H9 (cell line): ENCODE measurements at regions not wholly inside any gene's neighbourhood (a gene's known extent, or its start where the extent isn't known, plus 50 kb on each side); places are given as distances from the start of the nearest gene placed in this dataset.

Experiments
- DNase-seq: peaks from one replicate; pipeline ENCODE4 v3.0.0-alpha.2; 2017
- H2AFZ ChIP-seq: one replicate; pipeline ENCODE4 v1.6.1; 2013; ENCODE audit warnings: mild to moderate bottlenecking, low read length, control low read depth, moderate library complexity
- H2AK5ac ChIP-seq: 2 replicates; pipeline ENCODE4 v1.6.1; 2013; ENCODE audit warnings: low read length, control low read depth, mixed read lengths; ENCODE audit not compliant: insufficient read length
- H2BK120ac ChIP-seq: one replicate; pipeline ENCODE4 v1.6.1; 2013; ENCODE audit warnings: low read depth, mild to moderate bottlenecking, low read length, control low read depth, inconsistent platforms; ENCODE audit not compliant: poor library complexity, severe bottlenecking
- H2BK12ac ChIP-seq: 2 replicates; pipeline ENCODE4 v1.6.1; 2013; ENCODE audit warnings: low read length, control low read depth, mixed read lengths, low read depth; ENCODE audit not compliant: insufficient read length
- H2BK15ac ChIP-seq: 2 replicates; pipeline ENCODE4 v1.6.1; 2013; ENCODE audit warnings: low read depth, low read length, control low read depth
- H2BK20ac ChIP-seq: one replicate; pipeline ENCODE4 v1.6.1; 2013; ENCODE audit warnings: low read depth, mild to moderate bottlenecking, low read length, control low read depth, inconsistent platforms; ENCODE audit not compliant: poor library complexity, severe bottlenecking
- H2BK5ac ChIP-seq: 2 replicates; pipeline ENCODE4 v1.6.1; 2013; ENCODE audit warnings: low read length, control low read depth, mixed read lengths; ENCODE audit not compliant: insufficient read length
- H3K14ac ChIP-seq: 2 replicates; pipeline ENCODE4 v1.6.1; 2013; ENCODE audit warnings: low read length, control low read depth; ENCODE audit not compliant: insufficient read depth
- H3K18ac ChIP-seq: 2 replicates; pipeline ENCODE4 v1.6.1; 2013; ENCODE audit warnings: low read depth, mild to moderate bottlenecking, mixed read lengths, low read length, control low read depth; ENCODE audit not compliant: insufficient read length
- H3K23ac ChIP-seq: 2 replicates; pipeline ENCODE4 v1.6.1; 2013; ENCODE audit warnings: low read length, control low read depth, mixed read lengths, low read depth; ENCODE audit not compliant: insufficient read length
- H3K23me2 ChIP-seq: 2 replicates; pipeline ENCODE4 v1.6.1; 2013; ENCODE audit warnings: low read depth, mild to moderate bottlenecking, mixed read lengths, low read length, control low read depth; ENCODE audit not compliant: insufficient read length, poor library complexity, severe bottlenecking
- H3K27ac ChIP-seq: 2 replicates; pipeline ENCODE4 v1.5.1; 2013; ENCODE audit warnings: low read length, control low read depth, mixed read lengths, low read depth; ENCODE audit not compliant: insufficient read length
- H3K27me3 ChIP-seq: 2 replicates; pipeline ENCODE4 v1.6.1; 2013; ENCODE audit warnings: low read length, control low read depth, inconsistent platforms; ENCODE audit not compliant: insufficient read depth
- H3K4ac ChIP-seq: 2 replicates; pipeline ENCODE4 v1.6.1; 2013; ENCODE audit warnings: low read depth, mild to moderate bottlenecking, control low read depth, inconsistent platforms, low read length, moderate library complexity
- H3K4me1 ChIP-seq: 2 replicates; pipeline ENCODE4 v1.6.1; 2013; ENCODE audit warnings: low read length, control low read depth, inconsistent platforms; ENCODE audit not compliant: insufficient read depth
- H3K4me2 ChIP-seq: 2 replicates; pipeline ENCODE4 v1.6.1; 2013; ENCODE audit warnings: low read length, control low read depth, mixed read lengths; ENCODE audit not compliant: insufficient read length, insufficient read depth
- H3K56ac ChIP-seq: 2 replicates; pipeline ENCODE4 v1.6.1; 2013; ENCODE audit warnings: low read depth, mild to moderate bottlenecking, mixed read lengths, low read length, control low read depth; ENCODE audit not compliant: insufficient read length
- H3K79me1 ChIP-seq: 2 replicates; pipeline ENCODE4 v1.6.1; 2013; ENCODE audit warnings: low read depth, mild to moderate bottlenecking, moderate library complexity, low read length, control low read depth, inconsistent platforms; ENCODE audit not compliant: insufficient read depth, poor library complexity, severe bottlenecking
- H3K79me2 ChIP-seq: 2 replicates; pipeline ENCODE4 v1.6.1; 2013; ENCODE audit warnings: low read length, control low read depth, inconsistent platforms; ENCODE audit not compliant: insufficient read depth
- H3K9ac ChIP-seq: 2 replicates; pipeline ENCODE4 v1.6.1; 2013; ENCODE audit warnings: low read length, control low read depth, mixed read lengths; ENCODE audit not compliant: insufficient read length; ENCODE audit errors: extremely low read depth
- H3K9me3 ChIP-seq: one replicate; pipeline ENCODE4 v1.6.1; 2013; ENCODE audit warnings: low read depth, low read length, inconsistent platforms; ENCODE audit not compliant: control insufficient read depth
- H3T11ph ChIP-seq: one replicate; pipeline ENCODE4 v1.6.1; 2013; ENCODE audit warnings: mild to moderate bottlenecking, low read length, control low read depth, inconsistent platforms
- H4K20me1 ChIP-seq: one replicate; pipeline ENCODE4 v1.6.1; 2013; ENCODE audit not compliant: control insufficient read depth, insufficient read length, insufficient read depth
- H4K5ac ChIP-seq: 2 replicates; pipeline ENCODE4 v1.6.1; 2013; ENCODE audit warnings: low read depth, mild to moderate bottlenecking, mixed read lengths, low read length, control low read depth; ENCODE audit not compliant: insufficient read length
- H4K8ac ChIP-seq: replicated peaks from 2 replicates; pipeline ENCODE4 v1.6.1; 2013; ENCODE audit warnings: low read length, control low read depth, mixed read lengths, low read depth; ENCODE audit not compliant: insufficient read length
- H4K91ac ChIP-seq: 2 replicates; pipeline ENCODE4 v1.6.1; 2013; ENCODE audit warnings: low read depth, mild to moderate bottlenecking, moderate library complexity, mixed read lengths, low read length, control low read depth; ENCODE audit not compliant: insufficient read length
- H3K27ac Mint-ChIP-seq, 3 experiments: 2 replicates in 2 of 3; 3 replicates in 1 of 3; pipeline ENCODE4 v1.8.0; 2020 to 2021; ENCODE audit warnings: mixed read lengths in 3 of 3, mild to moderate bottlenecking in 1 of 3, moderate library complexity in 1 of 3
- H3K27me3 Mint-ChIP-seq: 2 replicates; pipeline ENCODE4 v1.8.0; 2021; ENCODE audit warnings: low read depth, mild to moderate bottlenecking, moderate library complexity, mixed read lengths
- H3K36me3 Mint-ChIP-seq, 3 experiments: 2 replicates in 2 of 3; 3 replicates in 1 of 3; pipeline ENCODE4 v1.8.0; 2020 to 2021; ENCODE audit warnings: low read depth in 3 of 3, mixed read lengths in 3 of 3; ENCODE audit not compliant: insufficient read depth in 1 of 3
- H3K4me1 Mint-ChIP-seq, 2 experiments: 2 replicates each; pipeline ENCODE4 v1.8.0; 2020; ENCODE audit warnings: mixed read lengths in 2 of 2
- H3K4me3 Mint-ChIP-seq, 2 experiments: 2 replicates in 1 of 2; 3 replicates in 1 of 2; pipeline ENCODE4 v1.8.0; 2020 to 2021; ENCODE audit warnings: mild to moderate bottlenecking in 2 of 2, mixed read lengths in 2 of 2, moderate library complexity in 1 of 2
- H3K9me3 Mint-ChIP-seq, 2 experiments: 2 replicates in 1 of 2; 3 replicates in 1 of 2; pipeline ENCODE4 v1.8.0; 2020; ENCODE audit warnings: mild to moderate bottlenecking in 2 of 2, mixed read lengths in 2 of 2, moderate library complexity in 1 of 2
- WGBS: extraction: QIAGEN DNeasy Blood & Tissue Kit; methylation state at CpG from one replicate; pipeline ENCODE4 v1.1.7; 2013; ENCODE audit warnings: missing lambda C conversion rate, low lambda C conversion rate, mixed read lengths; ENCODE audit not compliant: insufficient read length; ENCODE audit errors: extremely low coverage; 5-methylcytosine and 5-hydroxymethylcytosine counted together
- TF ChIP-seq, protein P1 (sequence below): fragments of 200-600 bp; sonication (generic); conservative IDR thresholded peaks from 3 replicates; pipeline ENCODE4 v1.8.0; 2021; ENCODE audit warnings: antibody characterized with exemption, mild to moderate bottlenecking

GRCh38 chr2:215659650-215660049, 223.8 kb upstream of the FN1 start:
- no CpG with 5 or more reads among the region's 4 CpGs for WGBS
- Mint-ChIP-seq H3K27me3 (no peaks in the 10 kb centered on the region), H3K4me3 (no peak overlapping the region), H3K4me1 (no peaks in the 10 kb centered on the region; a peak in 1 of 4 replicates), H3K36me3 (no peaks in the 10 kb centered on the region), H3K27ac (no peak overlapping the region), H3K9me3 (no peaks in the 10 kb centered on the region)
- Histone ChIP-seq H2AFZ (no peak overlapping the region), H3K79me2 (no peaks in the 10 kb centered on the region), H4K91ac (no peak overlapping the region), H2BK20ac (no peak overlapping the region), H2AK5ac (no peak overlapping the region), H3K4ac (no peak overlapping the region), H2BK5ac (no peak overlapping the region), H3T11ph (no peak overlapping the region), H3K4me1 (no peaks in the 10 kb centered on the region; the same call in 1 of the 2 replicates), H4K20me1 (no peaks in the 10 kb centered on the region), H2BK15ac (no peak overlapping the region), H3K23me2 (no peaks in the 10 kb centered on the region), H3K18ac (no peak overlapping the region), H3K9ac (no peak overlapping the region), H3K27me3 (no peaks in the 10 kb centered on the region), H3K14ac (no peak overlapping the region), H3K9me3 (no peaks in the 10 kb centered on the region), H3K23ac (no peak overlapping the region), H3K4me2 (no peak overlapping the region), H2BK12ac (no peak overlapping the region), H4K8ac (no peak overlapping the region), H3K56ac (no peak overlapping the region), H2BK120ac (no peak overlapping the region), H4K5ac (no peak overlapping the region), H3K79me1 (no peaks in the 10 kb centered on the region), H3K27ac (no peak overlapping the region)
- TF ChIP-seq, protein P1, sequence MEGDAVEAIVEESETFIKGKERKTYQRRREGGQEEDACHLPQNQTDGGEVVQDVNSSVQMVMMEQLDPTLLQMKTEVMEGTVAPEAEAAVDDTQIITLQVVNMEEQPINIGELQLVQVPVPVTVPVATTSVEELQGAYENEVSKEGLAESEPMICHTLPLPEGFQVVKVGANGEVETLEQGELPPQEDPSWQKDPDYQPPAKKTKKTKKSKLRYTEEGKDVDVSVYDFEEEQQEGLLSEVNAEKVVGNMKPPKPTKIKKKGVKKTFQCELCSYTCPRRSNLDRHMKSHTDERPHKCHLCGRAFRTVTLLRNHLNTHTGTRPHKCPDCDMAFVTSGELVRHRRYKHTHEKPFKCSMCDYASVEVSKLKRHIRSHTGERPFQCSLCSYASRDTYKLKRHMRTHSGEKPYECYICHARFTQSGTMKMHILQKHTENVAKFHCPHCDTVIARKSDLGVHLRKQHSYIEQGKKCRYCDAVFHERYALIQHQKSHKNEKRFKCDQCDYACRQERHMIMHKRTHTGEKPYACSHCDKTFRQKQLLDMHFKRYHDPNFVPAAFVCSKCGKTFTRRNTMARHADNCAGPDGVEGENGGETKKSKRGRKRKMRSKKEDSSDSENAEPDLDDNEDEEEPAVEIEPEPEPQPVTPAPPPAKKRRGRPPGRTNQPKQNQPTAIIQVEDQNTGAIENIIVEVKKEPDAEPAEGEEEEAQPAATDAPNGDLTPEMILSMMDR: no peak
- no peak for DNase-seq
